ENCODE measurements at regions not wholly inside any gene's neighbourhood (a gene's known extent, or its start where the extent isn't known, plus 50 kb on each side); places are given as distances from the start of the nearest gene placed in this dataset.

DNA sequence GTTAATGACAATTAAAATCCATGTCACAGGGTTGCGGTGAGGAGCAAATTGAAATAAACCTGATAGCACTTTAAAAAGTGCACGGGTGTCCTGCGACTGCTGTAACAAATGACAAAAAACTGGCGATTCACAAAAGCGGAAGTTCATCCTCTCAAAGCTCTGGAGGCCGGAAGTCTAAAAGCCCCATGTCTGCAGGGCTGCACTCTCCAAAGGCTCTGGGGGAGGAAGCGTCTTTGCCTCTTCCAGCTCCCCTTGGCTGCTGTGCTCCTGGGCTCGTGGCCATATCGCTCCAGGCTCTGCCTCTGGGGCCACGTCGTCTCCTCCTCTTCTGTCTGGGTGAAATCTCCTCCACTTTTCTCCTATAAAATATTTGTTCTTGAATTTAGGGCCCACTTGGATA is 273.9 kb upstream of the IRX2 start:
- TF ChIP-seq EZH2 (IDR thresholded peaks at IDR 0.05; ENCODE audit: low read length, missing control alignments): no peak
- no peak for TF ChIP-seq CTCF (conservative IDR thresholded peaks at IDR 0.05 in 1 of 2, IDR thresholded peaks at IDR 0.05 in 1 of 2; ENCODE audit: low read depth in 1 of 2, low read length in 2 of 2)
